Mucosa of descending colon (tissue), 3 donors: ENCODE measurements at regions not wholly inside any gene's neighbourhood (a gene's known extent, or its start where the extent isn't known, plus 50 kb on each side); places are given as distances from the start of the nearest gene placed in this dataset.
A peak's percentile ranks its signal among the peaks of the same experiment; 100 is the strongest.

Source experiments
- ATAC-seq: fragments of 200-7000 bp; cut with Tn5 transposase; one replicate; pipeline ENCODE4 v1.9.1; 2020; ENCODE audit warnings: mild to moderate bottlenecking, moderate library complexity
- DNase-seq, 3 donors: peaks; one replicate each; pipeline ENCODE4 v3.0.0-alpha.2; 2020
- H3K36me3 ChIP-seq: fragments of 200-600 bp; one replicate; pipeline ENCODE4 v1.8.0; 2021; ENCODE audit warnings: low read depth, mild to moderate bottlenecking
- H3K4me1 ChIP-seq: fragments of 200-600 bp; one replicate; pipeline ENCODE4 v1.8.0; 2021; ENCODE audit warnings: low read depth, mild to moderate bottlenecking
- H3K4me3 ChIP-seq: fragments of 200-600 bp; one replicate; pipeline ENCODE4 v1.8.0; 2021; ENCODE audit warnings: mild to moderate bottlenecking
- H3K9me3 ChIP-seq: fragments of 200-600 bp; one replicate; pipeline ENCODE4 v1.8.0; 2021; ENCODE audit warnings: mild to moderate bottlenecking
- CTCF ChIP-seq: fragments of 200-600 bp; IDR thresholded peaks from one replicate; pipeline ENCODE4 v1.8.0; 2022; ENCODE audit warnings: antibody characterized with exemption, mild to moderate bottlenecking
- intact Hi-C, 2 donors: fragments of 100-400 bp; cut with DNase I in 1 of 2; cut with micrococcal nuclease in 1 of 2; formaldehyde crosslinking; loops; one replicate each; pipeline versions ENCODE4 v1.11.0 to v1.11.1; 2022; cut with DNase I, micrococcal nuclease
- donor health status: DM: no; HTN: no; CAD: no; lungs with moderate emphysema.
- donor health status: DM: no; HTN: no; CAD: no.
- donor health status: DM: no; HTN: yes; CAD: no.

DNA sequence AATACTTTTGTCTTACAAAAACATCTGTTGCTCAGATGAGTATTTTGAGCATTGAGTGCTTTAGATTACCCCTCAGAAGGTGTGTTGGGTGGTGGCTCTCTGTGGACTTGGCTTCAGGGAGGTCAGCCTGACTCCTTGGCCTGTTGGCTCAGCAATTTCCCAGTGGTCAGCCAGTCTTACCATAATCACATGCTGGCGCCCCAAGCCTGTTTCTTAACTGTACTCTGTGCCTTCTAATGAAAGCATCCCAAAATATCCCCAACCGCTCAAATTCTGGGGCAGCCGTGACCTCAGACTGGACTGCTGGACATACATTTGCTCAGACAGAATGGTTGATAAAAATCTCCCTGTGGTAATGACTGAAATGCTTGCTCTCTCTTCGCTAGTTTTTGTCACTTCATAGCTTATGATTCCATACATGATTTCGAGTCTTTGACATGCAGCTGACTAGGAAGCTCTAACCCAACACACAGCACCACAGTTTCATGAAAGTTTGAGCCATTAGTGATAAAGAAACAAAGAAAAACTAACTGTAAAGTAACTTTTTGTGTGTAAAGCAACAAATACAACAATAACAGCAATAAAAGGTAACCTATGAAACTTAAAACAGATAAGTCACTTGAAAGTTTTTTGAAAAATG is 562.2 kb upstream of the MEF2C start:
- no peaks in the 10 kb centered on the region for H3K4me1 ChIP-seq
- H3K36me3 ChIP-seq, result no peaks in the 10 kb centered on the region
- H3K9me3 ChIP-seq, result no peaks in the 10 kb centered on the region
- H3K4me3 ChIP-seq, result no peak overlapping the region
- DNase-seq, result peak; percentile 17
- ATAC-seq, result no peak
- intact Hi-C loops, result no loop called here
- no peak for TF ChIP-seq CTCF

DNA sequence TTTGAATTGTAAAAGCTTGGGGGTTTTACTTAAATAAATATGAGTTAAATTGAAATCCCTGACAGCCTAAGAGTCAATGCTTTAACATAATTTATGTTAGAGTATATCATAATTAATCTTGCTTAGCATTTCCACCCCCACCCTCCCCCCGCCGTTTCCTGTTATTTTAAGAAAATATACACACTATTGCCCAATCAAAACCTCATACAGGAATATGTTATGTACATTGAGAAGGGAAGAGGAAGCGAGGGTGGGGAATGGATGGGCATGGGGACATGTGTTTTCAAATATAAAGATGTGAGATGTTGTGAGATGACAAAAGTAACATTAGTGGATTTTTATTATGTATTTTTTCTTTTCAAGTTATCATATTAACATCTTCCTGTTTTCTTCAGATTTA is 561.1 kb upstream of the MEF2C start:
- Histone ChIP-seq H3K4me1 (no peaks in the 10 kb centered on the region), H3K9me3 (no peaks in the 10 kb centered on the region), H3K4me3 (no peak overlapping the region), H3K36me3 (no peaks in the 10 kb centered on the region)
- no peak for TF ChIP-seq CTCF
- intact Hi-C loops, result no loop called here
- ATAC-seq (no peak), DNase-seq (no peak)

GRCh38 chr5:89443508-89443907 is 560.5 kb upstream of the MEF2C start:
- ATAC-seq (no peak), DNase-seq (no peak)
- Histone ChIP-seq H3K36me3 (no peaks in the 10 kb centered on the region), H3K4me3 (no peak overlapping the region), H3K9me3 (no peaks in the 10 kb centered on the region), H3K4me1 (no peaks in the 10 kb centered on the region)
- intact Hi-C loops, result no loop called here
- TF ChIP-seq CTCF, result no peak

DNA sequence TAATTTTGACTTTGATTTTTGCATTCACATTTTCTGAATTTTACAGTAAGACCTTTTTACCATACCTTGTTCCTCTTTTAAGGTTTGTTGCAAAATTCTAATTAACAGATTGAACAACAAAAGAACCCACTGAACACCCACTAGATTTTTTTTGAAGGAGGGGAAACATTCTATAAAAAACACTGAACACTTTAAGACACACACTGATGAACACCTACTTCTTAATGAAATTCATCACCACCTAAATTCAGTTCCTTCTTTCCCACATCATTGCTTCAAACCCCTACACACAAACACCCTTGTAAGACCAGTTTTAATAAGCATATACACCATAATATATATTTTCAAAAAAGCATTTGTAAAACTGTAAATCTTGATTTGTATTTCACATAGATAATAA is 559.0 kb upstream of the MEF2C start:
- no peak for ATAC-seq
- intact Hi-C loops, result no loop called here
- TF ChIP-seq CTCF, result no peak

GRCh38 chr5:89440670-89441069 is 557.7 kb upstream of the MEF2C start:
- no peak for ATAC-seq
- DNase-seq, result no peak
- intact Hi-C loops, result no loop called here
- Histone ChIP-seq H3K36me3 (no peaks in the 10 kb centered on the region), H3K4me3 (no peak overlapping the region), H3K4me1 (no peaks in the 10 kb centered on the region), H3K9me3 (no peaks in the 10 kb centered on the region)
- no peak for TF ChIP-seq CTCF

More for the DNA sequence above, 559.0 kb upstream of the MEF2C start:
- no peak for DNase-seq
- Histone ChIP-seq H3K4me1 (no peaks in the 10 kb centered on the region), H3K36me3 (no peaks in the 10 kb centered on the region), H3K4me3 (no peak overlapping the region), H3K9me3 (no peaks in the 10 kb centered on the region)
